Uterus (tissue), 2 donors: ENCODE measurements at regions not wholly inside any gene's neighbourhood (a gene's known extent, or its start where the extent isn't known, plus 50 kb on each side); places are given as distances from the start of the nearest gene placed in this dataset.

Experiments used
- POLR2A ChIP-seq, 2 donors: fragments of 450-650 bp; IDR thresholded peaks; one replicate each; pipeline ENCODE4 v1.6.1; 2016; ENCODE audit warnings: antibody characterized with exemption in 2 of 2, mild to moderate bottlenecking in 1 of 2, moderate library complexity in 1 of 2
- TF ChIP-seq, protein P1 (sequence below), 4 experiments: fragments of 200-600 bp in 2 of 4; fragments of 450-650 bp in 2 of 4; sonication (generic) in 2 of 4; IDR thresholded peaks; one replicate each; pipeline ENCODE4 v1.5.1; 2016 to 2019; ENCODE audit warnings: antibody characterized with exemption in 4 of 4, mild to moderate bottlenecking in 2 of 4, moderate library complexity in 1 of 4

DNA sequence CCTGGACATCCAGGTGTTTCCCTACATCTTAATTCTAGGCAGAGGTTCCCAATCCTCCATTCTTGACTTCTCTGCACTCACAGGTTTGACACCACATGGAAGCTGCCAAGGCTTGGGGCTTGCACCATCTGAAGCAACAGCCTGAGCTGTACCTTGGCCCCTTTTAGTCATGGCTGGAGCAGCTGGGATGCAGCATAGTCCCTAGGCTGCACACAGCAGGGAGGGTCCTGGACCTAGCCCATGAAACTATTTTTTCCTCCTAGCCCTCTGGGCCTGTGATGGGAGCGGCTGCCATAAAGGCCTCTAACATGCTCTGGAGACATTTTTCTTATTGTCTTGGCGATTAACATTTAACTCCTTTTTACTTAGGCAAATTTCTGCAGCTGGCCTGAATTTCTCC is 417.2 kb upstream of the FLRT2 start:
- TF ChIP-seq, protein P1, sequence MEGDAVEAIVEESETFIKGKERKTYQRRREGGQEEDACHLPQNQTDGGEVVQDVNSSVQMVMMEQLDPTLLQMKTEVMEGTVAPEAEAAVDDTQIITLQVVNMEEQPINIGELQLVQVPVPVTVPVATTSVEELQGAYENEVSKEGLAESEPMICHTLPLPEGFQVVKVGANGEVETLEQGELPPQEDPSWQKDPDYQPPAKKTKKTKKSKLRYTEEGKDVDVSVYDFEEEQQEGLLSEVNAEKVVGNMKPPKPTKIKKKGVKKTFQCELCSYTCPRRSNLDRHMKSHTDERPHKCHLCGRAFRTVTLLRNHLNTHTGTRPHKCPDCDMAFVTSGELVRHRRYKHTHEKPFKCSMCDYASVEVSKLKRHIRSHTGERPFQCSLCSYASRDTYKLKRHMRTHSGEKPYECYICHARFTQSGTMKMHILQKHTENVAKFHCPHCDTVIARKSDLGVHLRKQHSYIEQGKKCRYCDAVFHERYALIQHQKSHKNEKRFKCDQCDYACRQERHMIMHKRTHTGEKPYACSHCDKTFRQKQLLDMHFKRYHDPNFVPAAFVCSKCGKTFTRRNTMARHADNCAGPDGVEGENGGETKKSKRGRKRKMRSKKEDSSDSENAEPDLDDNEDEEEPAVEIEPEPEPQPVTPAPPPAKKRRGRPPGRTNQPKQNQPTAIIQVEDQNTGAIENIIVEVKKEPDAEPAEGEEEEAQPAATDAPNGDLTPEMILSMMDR (IDR thresholded peaks at IDR 0.05), result no peak
- no peak for TF ChIP-seq POLR2A (IDR thresholded peaks at IDR 0.05)
